HG02798 (cell line): ENCODE measurements at regions not wholly inside any gene's neighbourhood (a gene's known extent, or its start where the extent isn't known, plus 50 kb on each side); places are given as distances from the start of the nearest gene placed in this dataset.

Experiments
- ATAC-seq: cut with Tn5 transposase; IDR thresholded peaks from one replicate; pipeline ENCODE4 v1.9.1; 2021; ENCODE audit warnings: mild to moderate bottlenecking; ENCODE audit not compliant: unreplicated experiment, poor library complexity

- no peak for ATAC-seq
Observed at GRCh38 chr2:147255812-147256211, 589.0 kb upstream of the ACVR2A start.

- ATAC-seq = no peak
Observed at GRCh38 chr2:147250652-147251356, 594.0 kb upstream of the ACVR2A start.

GRCh38 chr2:147247749-147248148 lies 597.1 kb upstream of the ACVR2A start:
- peak; percentile 34 for ATAC-seq

- ATAC-seq = no peak
Observed at GRCh38 chr2:147242445-147242844, 602.4 kb upstream of the ACVR2A start.

- ATAC-seq = no peak
Observed at GRCh38 chr2:147236601-147237000, 608.2 kb upstream of the ACVR2A start.

- no peak for ATAC-seq
Observed at GRCh38 chr2:147232225-147232669, 612.6 kb upstream of the ACVR2A start.

GRCh38 chr2:147231607-147232006 lies 613.2 kb upstream of the ACVR2A start:
- ATAC-seq = peak; percentile 83

GRCh38 chr2:147231081-147231480 lies 613.7 kb upstream of the ACVR2A start:
- ATAC-seq = no peak

GRCh38 chr2:147227313-147227712 lies 617.5 kb upstream of the ACVR2A start:
- no peak for ATAC-seq

GRCh38 chr2:147224070-147224469 lies 620.8 kb upstream of the ACVR2A start:
- no peak for ATAC-seq

- no peak for ATAC-seq
Observed at GRCh38 chr2:147223553-147224060, 621.2 kb upstream of the ACVR2A start.

- ATAC-seq = peak; percentile 87
Observed at GRCh38 chr2:147223119-147223518, 621.7 kb upstream of the ACVR2A start.

GRCh38 chr2:147222506-147222905 lies 622.3 kb upstream of the ACVR2A start:
- ATAC-seq = peak; percentile 60

- ATAC-seq = no peak
Observed at GRCh38 chr2:147214914-147215313, 629.9 kb upstream of the ACVR2A start.

GRCh38 chr2:147211484-147211883 lies 633.3 kb upstream of the ACVR2A start:
- no peak for ATAC-seq

GRCh38 chr2:147204102-147204501 lies 640.7 kb upstream of the ACVR2A start:
- no peak for ATAC-seq

GRCh38 chr2:147198651-147199171 lies 646.1 kb upstream of the ACVR2A start:
- peak; percentile 37 for ATAC-seq

- no peak for ATAC-seq
Observed at GRCh38 chr2:147197754-147198483, 646.9 kb upstream of the ACVR2A start.

- ATAC-seq = peak; percentile 74
Observed at GRCh38 chr2:147182260-147182659, 662.6 kb upstream of the ACVR2A start.

GRCh38 chr2:147181351-147182029 lies 663.3 kb upstream of the ACVR2A start:
- peak; percentile 77 for ATAC-seq
